Activated CD4-positive, alpha-beta T cell treated with anti-CD3 and anti-CD28 coated beads for 4 hours (primary cell): ENCODE measurements at regions not wholly inside any gene's neighbourhood (a gene's known extent, or its start where the extent isn't known, plus 50 kb on each side); places are given as distances from the start of the nearest gene placed in this dataset.
"Not testable (repeated sequence)": the region's sequence is repeated elsewhere in the genome, so short reads cannot be mapped to it uniquely, and the experiment has no call there.

Experiments
- DNase-seq, 2 donors: peaks; one replicate each; pipeline ENCODE4 v3.0.0-alpha.2; 2020

DNA sequence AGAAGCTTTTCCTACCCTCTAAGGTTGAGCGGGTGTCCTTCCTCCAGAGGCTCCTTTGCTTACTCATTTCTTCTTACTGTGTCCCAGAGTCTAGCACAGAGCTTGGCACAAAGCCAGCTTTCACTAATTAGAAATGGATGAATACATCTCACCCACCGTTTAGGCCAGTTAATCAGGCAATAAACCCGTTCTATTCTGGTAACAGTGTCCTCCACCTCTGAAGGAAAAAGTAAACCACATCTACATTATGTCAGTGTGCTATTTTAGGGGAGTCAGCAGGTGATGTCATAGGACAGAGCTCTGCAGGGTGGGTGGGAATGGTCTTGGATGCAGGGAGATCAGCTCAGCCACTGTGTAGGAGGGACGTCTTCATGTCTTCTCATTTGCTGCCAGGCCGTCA, 109.2 kb downstream of the OSTF1 start:
- no peak for DNase-seq

DNA sequence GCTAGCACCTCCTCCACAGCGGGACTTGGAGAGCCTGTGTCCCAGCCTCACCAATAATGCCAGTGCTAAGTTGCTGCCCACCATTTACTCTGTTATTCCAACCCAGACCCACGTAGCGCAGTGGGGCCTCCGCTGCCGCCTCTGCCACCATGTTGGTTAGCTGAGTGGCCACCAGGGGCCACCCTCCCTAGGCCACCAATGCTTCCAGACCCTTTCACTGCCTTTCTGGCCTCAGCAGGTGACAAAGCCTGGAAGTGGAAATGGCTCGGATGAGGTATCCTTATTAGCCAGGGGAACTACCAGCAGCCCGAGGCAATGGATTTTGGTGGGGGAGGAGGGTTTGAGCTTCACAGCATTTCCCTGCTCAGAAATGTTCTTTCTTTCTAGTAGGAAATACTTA, 110.1 kb downstream of the OSTF1 start:
- no peak for DNase-seq

- peak in 1 of 2 donors; percentile 12 for DNase-seq
Measured at GRCh38 chr9:75200892-75201470, 112.7 kb downstream of the OSTF1 start.

GRCh38 chr9:75201480-75202209, 113.3 kb downstream of the OSTF1 start:
- no peak for DNase-seq

- DNase-seq = not testable (repeated sequence)
Measured at GRCh38 chr9:75207997-75208396, 119.7 kb downstream of the OSTF1 start.

DNA sequence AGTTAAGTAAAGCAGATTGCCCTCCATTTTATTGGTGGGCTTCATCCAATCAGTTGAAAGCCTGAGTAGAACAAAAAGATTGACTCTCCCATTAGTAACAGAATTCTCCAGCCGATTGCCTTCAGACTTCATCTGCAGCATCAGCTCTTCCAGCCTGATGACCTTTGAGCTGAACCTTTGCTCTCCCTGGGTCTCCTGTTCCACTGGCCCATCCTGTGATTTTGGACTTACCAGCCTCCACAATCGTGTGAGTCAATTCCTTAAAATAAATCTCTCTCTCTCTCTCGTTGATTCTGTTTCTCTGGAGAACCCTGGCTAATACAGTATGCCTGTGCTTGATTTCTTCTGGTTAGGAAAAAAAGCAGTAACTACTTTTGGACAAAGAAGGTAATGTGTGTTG, 121.9 kb downstream of the OSTF1 start:
- DNase-seq = no peak

DNA sequence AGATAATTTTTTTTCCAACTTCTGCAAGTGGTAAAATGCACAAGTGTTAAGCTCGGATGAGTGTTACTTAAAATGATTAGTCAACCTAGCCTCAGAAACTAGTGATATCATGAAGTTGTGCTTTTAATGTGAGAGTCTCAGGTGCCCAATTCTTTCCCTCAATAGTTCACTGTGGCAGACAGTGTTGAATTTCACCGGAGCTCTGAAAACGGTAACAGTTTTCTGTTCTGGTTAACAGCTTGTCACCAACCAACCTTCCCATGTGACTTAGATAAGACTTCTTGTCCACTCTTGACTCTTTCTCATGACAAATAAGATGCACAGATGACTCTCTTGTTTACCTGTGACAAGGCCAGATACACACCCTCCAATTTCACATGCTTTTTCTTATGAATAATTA, 125.5 kb downstream of the OSTF1 start:
- no peak for DNase-seq

GRCh38 chr9:75226403-75227139, 138.3 kb downstream of the OSTF1 start:
- DNase-seq = no peak

- no peak for DNase-seq
Measured at GRCh38 chr9:75228893-75229292, 140.6 kb downstream of the OSTF1 start.

DNA sequence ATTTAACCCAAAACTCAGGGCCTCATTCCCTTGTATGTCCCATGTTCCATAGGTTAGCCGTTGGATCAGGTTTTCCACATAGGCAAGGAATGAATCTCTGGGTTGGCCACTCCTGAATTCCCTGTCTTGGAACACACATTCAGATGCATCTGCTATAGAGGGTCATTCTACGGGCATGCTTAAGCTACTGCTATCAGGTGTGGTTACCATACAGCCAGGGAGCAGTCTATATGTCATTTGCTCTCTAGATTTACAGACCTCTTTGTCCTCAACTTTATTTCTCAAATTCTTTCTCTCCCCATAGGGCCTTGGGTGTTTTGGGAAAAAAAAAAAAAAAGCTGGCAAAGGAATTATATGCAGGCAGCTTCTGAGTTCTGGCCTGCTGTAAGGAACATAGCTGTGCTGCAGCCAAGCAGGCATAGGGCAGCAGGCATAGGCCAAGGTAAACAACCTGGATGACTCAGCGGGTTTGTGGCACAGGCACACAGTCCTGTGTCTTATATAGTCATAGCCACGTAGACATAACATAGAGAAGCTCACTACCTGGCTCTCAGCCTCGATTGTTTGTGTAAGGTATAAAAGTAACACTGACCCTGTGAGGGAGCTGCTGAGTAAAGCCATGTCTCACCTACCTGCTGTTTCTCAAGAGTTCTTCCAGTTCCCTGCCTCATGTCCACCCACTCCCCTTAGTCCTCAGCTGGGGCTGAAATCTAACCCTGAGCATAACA, 141.5 kb downstream of the OSTF1 start:
- no peak for DNase-seq

GRCh38 chr9:75230469-75230868, 142.2 kb downstream of the OSTF1 start:
- DNase-seq = no peak

DNA sequence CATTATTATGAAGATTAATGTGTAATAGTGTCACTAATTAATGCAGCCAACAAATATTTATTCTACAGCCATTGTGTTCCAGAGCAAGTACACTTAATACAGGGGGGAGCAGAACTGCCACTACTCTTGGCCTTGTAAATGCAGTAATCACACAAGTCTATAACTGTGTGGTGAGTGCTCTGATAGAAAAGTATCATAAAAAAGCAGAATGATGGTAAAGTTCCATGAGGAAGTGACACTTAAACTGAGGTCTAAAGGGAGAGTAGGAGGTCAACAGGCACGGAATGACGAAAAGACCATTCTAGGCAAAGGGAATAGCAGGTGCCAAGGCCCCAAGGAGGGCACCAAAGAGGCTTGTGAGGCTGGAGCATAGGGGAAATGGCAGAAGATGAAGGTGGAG, 142.9 kb downstream of the OSTF1 start:
- DNase-seq = no peak

DNA sequence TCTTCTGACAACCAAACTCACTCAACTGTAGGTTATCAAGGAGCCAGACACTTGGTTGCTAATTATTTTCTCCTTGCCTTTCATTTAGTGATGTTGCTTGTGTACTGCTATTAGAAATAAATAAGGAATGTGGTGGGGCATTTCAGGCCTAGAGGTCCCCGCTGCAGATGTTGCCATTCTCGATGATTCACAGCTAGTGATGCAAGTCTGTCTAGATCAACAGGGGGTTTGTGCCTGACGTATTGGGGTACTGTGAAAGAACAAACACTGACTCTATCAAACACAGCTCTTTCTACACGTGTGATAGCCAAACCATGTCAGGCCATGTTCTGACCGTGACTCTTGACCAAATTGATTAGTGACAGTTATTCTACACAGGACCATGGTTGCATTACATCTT, 144.7 kb downstream of the OSTF1 start:
- DNase-seq = no peak

GRCh38 chr9:75235632-75236031, 147.3 kb downstream of the OSTF1 start:
- no peak for DNase-seq

GRCh38 chr9:75238311-75238976, 150.1 kb downstream of the OSTF1 start:
- DNase-seq = peak; percentile 13 to 33

GRCh38 chr9:75239176-75239575, 150.9 kb downstream of the OSTF1 start:
- no peak for DNase-seq

DNA sequence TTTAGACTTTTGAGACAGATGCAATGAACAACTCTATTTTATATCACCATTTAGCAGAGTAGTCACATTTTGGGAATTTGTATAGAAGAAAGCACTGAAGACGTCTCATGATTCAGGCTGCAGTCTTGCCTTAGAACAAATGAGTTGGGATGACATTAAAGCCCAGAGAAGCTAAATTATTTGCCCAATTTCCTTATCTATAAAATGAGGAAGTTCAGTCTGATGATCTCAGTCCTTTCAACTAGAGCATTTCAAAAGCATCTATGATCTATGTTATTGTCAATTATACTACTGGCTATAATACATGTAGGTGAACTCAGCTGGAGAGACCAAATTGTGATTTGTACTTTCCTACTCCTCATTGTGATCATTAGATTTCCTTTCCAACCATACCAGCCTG, 154.1 kb downstream of the OSTF1 start:
- DNase-seq = no peak

GRCh38 chr9:75246949-75247348, 158.6 kb downstream of the OSTF1 start:
- DNase-seq = no peak

GRCh38 chr9:75265525-75265972, 177.2 kb downstream of the OSTF1 start:
- DNase-seq = peak; percentile 22 to 41

GRCh38 chr9:75269197-75269596, 180.9 kb downstream of the OSTF1 start:
- no peak for DNase-seq

GRCh38 chr9:75273055-75273454, 184.7 kb downstream of the OSTF1 start:
- DNase-seq = not testable (repeated sequence)

DNA sequence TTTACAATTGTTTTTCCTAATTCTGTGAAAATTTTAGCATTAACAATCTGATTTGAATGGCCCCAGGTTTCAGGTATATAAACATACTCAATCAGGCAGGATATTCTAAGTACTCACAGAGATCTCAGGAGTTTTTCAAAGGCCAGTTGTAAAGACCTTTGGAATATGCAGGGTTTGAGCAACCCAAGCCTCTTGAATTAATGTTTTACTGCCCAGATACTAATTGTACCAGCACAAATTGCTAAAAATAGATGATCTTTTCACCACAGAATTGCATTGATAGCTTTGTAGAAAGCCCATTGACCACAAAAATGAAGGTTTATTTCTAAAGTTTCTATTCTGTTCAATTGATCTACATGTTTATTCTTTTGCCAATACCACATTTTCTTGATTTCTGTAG, 186.5 kb downstream of the OSTF1 start:
- DNase-seq = no peak

DNA sequence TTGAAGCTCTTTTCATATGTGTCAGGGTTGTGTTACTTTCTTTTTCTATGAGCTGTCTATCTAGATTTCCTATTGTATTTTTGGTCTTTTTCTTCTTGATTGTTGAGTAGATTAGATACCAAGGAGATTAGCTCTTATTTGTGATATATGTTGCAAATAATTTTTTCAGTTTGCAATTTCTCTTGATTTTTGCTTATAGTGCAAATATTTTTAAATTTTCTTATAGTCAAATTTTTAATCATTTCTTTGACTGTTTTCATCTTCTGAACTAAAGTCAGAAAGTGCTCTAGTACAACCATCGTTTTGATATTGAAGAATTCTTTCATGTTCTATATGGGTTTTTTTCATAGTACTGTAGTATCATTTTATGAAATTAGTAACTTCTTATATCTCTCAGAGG, 193.7 kb downstream of the OSTF1 start:
- no peak for DNase-seq
